Liver (tissue), 8 donors: ENCODE measurements at regions not wholly inside any gene's neighbourhood (a gene's known extent, or its start where the extent isn't known, plus 50 kb on each side); places are given as distances from the start of the nearest gene placed in this dataset.

Source experiments
- DNase-seq: peaks from one replicate; pipeline ENCODE4 v3.0.0-alpha.2; 2017; ENCODE audit warnings: low spot score
- H3K27ac ChIP-seq, 2 donors: one replicate each; pipeline ENCODE4 v1.7.0; 2013; ENCODE audit warnings: inconsistent platforms in 2 of 2, low read length in 2 of 2, control low read depth in 1 of 2, low read depth in 1 of 2, mild to moderate bottlenecking in 1 of 2
- H3K27me3 ChIP-seq, 4 donors: one replicate each; pipeline versions ENCODE4 v1.6.1 to v1.7.0; 2013; ENCODE audit warnings: low read length in 3 of 4, inconsistent platforms in 1 of 4, mild to moderate bottlenecking in 1 of 4, moderate library complexity in 1 of 4; ENCODE audit not compliant: control insufficient read depth in 4 of 4, insufficient read depth in 4 of 4
- H3K36me3 ChIP-seq, 4 donors: one replicate each; pipeline versions ENCODE4 v1.6.1 to v1.7.0; 2013; ENCODE audit warnings: low read length in 3 of 4, mild to moderate bottlenecking in 3 of 4, low read depth in 1 of 4, moderate library complexity in 1 of 4; ENCODE audit not compliant: control insufficient read depth in 4 of 4, insufficient read depth in 3 of 4
- H3K4me1 ChIP-seq, 4 donors: one replicate each; pipeline versions ENCODE4 v1.6.1 to v1.7.0; 2013; ENCODE audit warnings: low read length in 3 of 4, mild to moderate bottlenecking in 3 of 4, moderate library complexity in 1 of 4; ENCODE audit not compliant: control insufficient read depth in 4 of 4, insufficient read depth in 4 of 4
- H3K4me3 ChIP-seq, 3 donors: one replicate each; pipeline versions ENCODE4 v1.6.1 to v1.7.0; 2013; ENCODE audit warnings: low read length in 3 of 3, control low read depth in 1 of 3, low read depth in 1 of 3, mild to moderate bottlenecking in 1 of 3
- H3K9ac ChIP-seq, 2 donors: one replicate each; pipeline ENCODE4 v1.7.0; 2013; ENCODE audit warnings: low read length in 2 of 2, mild to moderate bottlenecking in 2 of 2, moderate library complexity in 2 of 2, control low read depth in 1 of 2, low read depth in 1 of 2
- H3K9me3 ChIP-seq, 4 donors: one replicate each; pipeline versions ENCODE4 v1.6.1 to v1.7.0; 2013; ENCODE audit warnings: low read length in 3 of 4; ENCODE audit not compliant: control insufficient read depth in 4 of 4
- CTCF ChIP-seq: fragments of 150-350 bp; IDR thresholded peaks from 2 replicates; pipeline ENCODE4 v1.5.1; 2017; ENCODE audit warnings: improper control_type of control experiment, low read depth, low read length; ENCODE audit not compliant: missing input control
- EGR1 ChIP-seq, 2 donors: IDR thresholded peaks; 2 replicates each; pipeline ENCODE4 v1.6.1; 2016 to 2018; ENCODE audit warnings: antibody characterized with exemption in 2 of 2, low read depth in 2 of 2
- FOXA2 ChIP-seq: IDR thresholded peaks from 2 replicates; pipeline ENCODE4 v1.6.1; 2016; ENCODE audit warnings: antibody characterized with exemption
- GABPA ChIP-seq, 2 donors: IDR thresholded peaks in 1 of 2; conservative IDR thresholded peaks in 1 of 2; 2 replicates each; pipeline ENCODE4 v1.6.1; 2016; ENCODE audit warnings: antibody characterized with exemption in 2 of 2, mild to moderate bottlenecking in 1 of 2, moderate library complexity in 1 of 2
- HNF4A ChIP-seq, 2 donors: conservative IDR thresholded peaks; 2 replicates each; pipeline ENCODE4 v1.6.1; 2016; ENCODE audit warnings: antibody characterized with exemption in 2 of 2, mild to moderate bottlenecking in 2 of 2
- HNF4G ChIP-seq: IDR thresholded peaks from 2 replicates; pipeline ENCODE4 v1.6.1; 2016; ENCODE audit warnings: antibody characterized with exemption
- MAX ChIP-seq: IDR thresholded peaks from 2 replicates; pipeline ENCODE4 v1.6.1; 2016; ENCODE audit warnings: antibody characterized with exemption
- NR2F2 ChIP-seq: IDR thresholded peaks from 2 replicates; pipeline ENCODE4 v1.6.1; 2016; ENCODE audit warnings: antibody characterized with exemption
- RAD21 ChIP-seq, 2 donors: IDR thresholded peaks; 2 replicates each; pipeline ENCODE4 v1.6.1; 2016; ENCODE audit warnings: antibody characterized with exemption in 2 of 2, mild to moderate bottlenecking in 2 of 2
- REST ChIP-seq: IDR thresholded peaks from 2 replicates; pipeline ENCODE4 v1.6.1; 2016; ENCODE audit warnings: antibody characterized with exemption, mild to moderate bottlenecking
- RXRA ChIP-seq, 2 donors: IDR thresholded peaks; 2 replicates each; pipeline ENCODE4 v1.6.1; 2017 to 2018; ENCODE audit warnings: antibody characterized with exemption in 2 of 2, mild to moderate bottlenecking in 1 of 2
- SP1 ChIP-seq: IDR thresholded peaks from 2 replicates; pipeline ENCODE4 v1.6.1; 2018; ENCODE audit warnings: antibody characterized with exemption, mild to moderate bottlenecking
- TAF1 ChIP-seq: conservative IDR thresholded peaks from 2 replicates; pipeline ENCODE4 v1.6.1; 2016; ENCODE audit warnings: antibody characterized with exemption, mild to moderate bottlenecking
- YY1 ChIP-seq: IDR thresholded peaks from 2 replicates; pipeline ENCODE4 v1.6.1; 2016; ENCODE audit warnings: antibody characterized with exemption, mild to moderate bottlenecking
- ZBTB33 ChIP-seq: IDR thresholded peaks from 2 replicates; pipeline ENCODE4 v1.6.1; 2016; ENCODE audit warnings: antibody characterized with exemption
- WGBS: extraction: QIAGEN DNeasy Blood & Tissue Kit; methylation state at CpG from one replicate; pipeline ENCODE4 v1.1.7; 2013; 5-methylcytosine and 5-hydroxymethylcytosine counted together
- TF ChIP-seq, protein P1 (sequence below): IDR thresholded peaks from 2 replicates; pipeline ENCODE4 v1.6.1; 2016; ENCODE audit warnings: antibody characterized with exemption
- donor health status: healthy.
- donor health status: healthy.
- donor health status: healthy.
- donor health status: healthy.
- donor health status: healthy.

- H3K27ac ChIP-seq, result no peak overlapping the region
- H3K9ac ChIP-seq, result no peak overlapping the region
- no peaks in the 10 kb centered on the region for H3K27me3 ChIP-seq
- TF ChIP-seq YY1, result no peak
- no peak for TF ChIP-seq RAD21 (IDR thresholded peaks at IDR 0.05)
- no peak for TF ChIP-seq RXRA (IDR thresholded peaks at IDR 0.05)
- TF ChIP-seq NR2F2, result no peak
- no peak for TF ChIP-seq TAF1
- no peak for TF ChIP-seq REST
- no peak for TF ChIP-seq SP1
- no peak for TF ChIP-seq HNF4A (conservative IDR thresholded peaks at IDR 0.05)
- no peak for TF ChIP-seq CTCF
- TF ChIP-seq ZBTB33, result no peak
- H3K4me3 ChIP-seq, result no peak overlapping the region
- H3K9me3 ChIP-seq, result no peaks in the 10 kb centered on the region
- H3K4me1 ChIP-seq, result no peaks in the 10 kb centered on the region
- H3K36me3 ChIP-seq, result no peaks in the 10 kb centered on the region
- DNase-seq, result no peak
- WGBS, result 82% methylated on average over 5 of the region's 5 CpGs
These were observed 181.4 kb upstream of the TRPM3 start for GRCh38 chr9:71302776-71303175.

DNA sequence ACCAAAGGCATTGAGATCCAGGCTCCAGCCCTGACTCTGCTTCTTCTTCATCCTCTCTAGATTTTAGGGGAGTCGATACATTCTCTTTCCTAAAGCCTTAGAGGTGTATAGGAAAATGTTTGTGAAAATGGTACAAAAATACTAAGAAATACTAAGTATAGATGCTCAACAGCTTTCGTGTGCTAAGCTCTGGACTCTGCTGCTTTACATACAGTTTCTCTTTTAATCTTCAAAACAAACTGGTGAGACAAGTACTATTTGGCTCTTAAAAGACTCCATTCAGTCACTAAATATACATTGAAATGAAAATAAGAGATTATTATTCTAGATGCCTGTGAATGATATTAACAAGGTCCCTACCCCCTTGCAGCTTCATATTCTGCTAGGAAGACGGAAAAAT is 174.5 kb upstream of the TRPM3 start:
- DNase-seq, result no peak
- no peak overlapping the region for H3K9ac ChIP-seq
- 92% methylated on average over 3 of the region's 3 CpGs for WGBS
- TF ChIP-seq MAX, result no peak
- no peak for TF ChIP-seq HNF4G
- TF ChIP-seq, protein P1, sequence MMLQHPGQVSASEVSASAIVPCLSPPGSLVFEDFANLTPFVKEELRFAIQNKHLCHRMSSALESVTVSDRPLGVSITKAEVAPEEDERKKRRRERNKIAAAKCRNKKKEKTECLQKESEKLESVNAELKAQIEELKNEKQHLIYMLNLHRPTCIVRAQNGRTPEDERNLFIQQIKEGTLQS, result no peak
- TF ChIP-seq YY1, result no peak
- no peak for TF ChIP-seq ZBTB33
- no peak for TF ChIP-seq REST
- TF ChIP-seq TAF1, result no peak
- no peak for TF ChIP-seq GABPA (IDR thresholded peaks at IDR 0.05 in 1 of 2, conservative IDR thresholded peaks at IDR 0.05 in 1 of 2)
- no peak for TF ChIP-seq HNF4A (conservative IDR thresholded peaks at IDR 0.05)
- no peak for TF ChIP-seq EGR1 (IDR thresholded peaks at IDR 0.05; ENCODE audit: low read depth in 2 of 2)
- TF ChIP-seq CTCF, result no peak
- no peak for TF ChIP-seq RXRA (IDR thresholded peaks at IDR 0.05)
- no peak for TF ChIP-seq FOXA2
- TF ChIP-seq RAD21 (IDR thresholded peaks at IDR 0.05), result no peak

More for the DNA sequence above, 174.5 kb upstream of the TRPM3 start:
- H3K4me1 ChIP-seq, result no peaks in the 10 kb centered on the region
- no peak overlapping the region for H3K27ac ChIP-seq
- no peaks in the 10 kb centered on the region for H3K36me3 ChIP-seq
- no peak overlapping the region for H3K4me3 ChIP-seq
- no peaks in the 10 kb centered on the region for H3K27me3 ChIP-seq
- no peaks in the 10 kb centered on the region for H3K9me3 ChIP-seq
